Activated CD8-positive, alpha-beta T cell treated with anti-CD3 and anti-CD28 coated beads, Interleukin-2, amount 10 ng/mL, durations not matched to agents 7 days and 5 days (primary cell): ENCODE measurements at regions not wholly inside any gene's neighbourhood (a gene's known extent, or its start where the extent isn't known, plus 50 kb on each side); places are given as distances from the start of the nearest gene placed in this dataset.

Experiments
- ATAC-seq: fragments of 150-1000 bp; cut with Tn5 transposase; one replicate; pipeline ENCODE4 v1.10.0; 2021; ENCODE audit warnings: moderate library complexity
- CTCF ChIA-PET: fragments of 350-600 bp; sonication (Branson Sonifier 250); formaldehyde crosslinking; loops from one replicate; lab custom pipeline; 2021; ENCODE audit warnings: antibody characterized with exemption; lab: Charles Lee
- POLR2A ChIA-PET: fragments of 350-600 bp; sonication (Branson Sonifier 250); formaldehyde crosslinking; loops from one replicate; lab custom pipeline; 2021; ENCODE audit warnings: antibody characterized with exemption; lab: Charles Lee
- DNase-seq: peaks from one replicate; pipeline ENCODE4 v3.0.0-alpha.2; 2020
- H3K27ac Mint-ChIP-seq: one replicate; pipeline ENCODE4 v1.8.0; 2021; ENCODE audit warnings: mild to moderate bottlenecking, mixed read lengths
- H3K27me3 Mint-ChIP-seq: one replicate; pipeline ENCODE4 v1.8.0; 2021; ENCODE audit warnings: low read depth, mixed read lengths
- H3K36me3 Mint-ChIP-seq: one replicate; pipeline ENCODE4 v1.8.0; 2021; ENCODE audit warnings: low read depth, mixed read lengths
- H3K4me1 Mint-ChIP-seq: one replicate; pipeline ENCODE4 v1.8.0; 2021; ENCODE audit warnings: low read depth, mixed read lengths
- H3K4me3 Mint-ChIP-seq: one replicate; pipeline ENCODE4 v1.8.0; 2021; ENCODE audit warnings: mild to moderate bottlenecking, mixed read lengths
- H3K9me3 Mint-ChIP-seq: one replicate; pipeline ENCODE4 v1.8.0; 2022; ENCODE audit warnings: mixed read lengths; ENCODE audit not compliant: insufficient read depth

DNA sequence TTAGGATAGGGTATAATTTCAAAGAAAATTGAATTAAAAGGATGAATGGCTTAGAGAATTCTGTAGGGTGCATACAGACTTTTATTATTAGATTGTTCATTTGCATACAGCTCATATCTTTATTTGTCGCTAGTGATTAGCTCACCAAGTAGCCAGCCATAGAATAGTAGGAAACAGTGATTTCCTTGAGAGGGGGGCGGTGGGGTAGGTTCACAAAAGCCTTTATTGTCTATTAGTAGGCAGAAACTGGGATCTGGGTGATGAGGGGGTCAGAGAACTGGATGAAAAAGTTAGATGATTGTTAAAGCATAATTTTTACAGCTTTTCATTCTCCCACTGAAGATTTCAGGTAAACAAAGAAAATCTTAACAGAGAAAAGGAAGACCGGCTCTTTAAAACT, 77.6 kb upstream of the RAP2B start:
- ChIA-PET CTCF (no interaction called here), POLR2A (interaction anchor here (0.6 kb wide), 1 partner anchor 41 kb away, joined by 3 read pairs; no protein-coding TSS in a partner anchor)

DNA sequence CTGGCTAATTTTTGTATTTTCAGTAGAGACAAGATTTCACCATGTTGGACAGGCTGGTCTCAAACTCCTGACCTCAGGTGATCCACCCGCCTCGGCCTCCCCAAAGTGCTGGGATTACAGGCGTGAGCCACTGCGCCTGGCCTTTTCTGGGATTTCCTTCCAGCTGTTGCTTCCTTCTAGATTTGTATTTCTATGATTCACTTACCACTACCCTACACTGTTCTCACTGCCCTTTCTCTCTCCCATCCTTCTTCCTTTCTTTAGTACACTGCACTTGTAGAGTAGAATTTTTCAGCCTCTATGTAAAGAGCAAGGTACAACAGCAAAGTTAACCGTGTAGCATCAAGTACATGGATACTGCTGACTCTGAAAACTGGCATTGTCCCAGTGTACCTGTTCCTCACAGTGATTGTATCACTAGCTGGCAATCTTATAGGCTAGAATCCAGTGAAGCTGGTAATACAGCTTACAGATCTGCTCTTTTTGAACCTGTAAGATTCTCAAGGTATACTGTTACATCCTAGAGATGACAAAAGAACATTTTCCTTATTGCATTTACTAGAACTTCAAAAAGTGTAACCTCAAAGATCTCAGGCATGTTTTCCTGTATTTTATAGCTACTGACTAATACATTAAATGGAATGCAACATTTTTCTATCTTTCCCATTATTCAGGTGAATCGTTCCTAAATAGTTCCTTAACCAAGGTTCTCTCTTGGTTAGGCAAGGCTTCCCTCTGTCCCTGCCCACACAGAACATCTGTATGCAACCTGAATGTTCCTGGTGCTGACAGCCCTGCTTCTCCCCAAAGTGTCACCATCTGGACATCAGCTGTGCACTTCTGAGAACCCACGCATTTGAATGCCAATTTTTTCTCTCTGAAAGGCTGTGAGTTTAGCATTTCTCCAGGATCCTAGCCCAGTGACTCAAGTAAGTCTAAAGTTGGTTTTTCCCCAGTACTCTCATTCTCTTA, 74.1 kb upstream of the RAP2B start:
- H3K9me3 Mint-ChIP-seq: no peaks in the 10 kb centered on the region
- ChIA-PET CTCF (interaction anchor here (1.5 kb wide), 1 partner anchor 45 kb away, joined by 3 read pairs; no protein-coding TSS in a partner anchor), POLR2A (no interaction called here)
- no peak for ATAC-seq
- H3K4me3 Mint-ChIP-seq: no peak overlapping the region
- peaks cover 7% of the 10 kb centered on the region for H3K4me1 Mint-ChIP-seq
- peaks cover 5% of the 10 kb centered on the region for H3K27me3 Mint-ChIP-seq
- no peak for DNase-seq
- no peak overlapping the region for H3K27ac Mint-ChIP-seq
- H3K36me3 Mint-ChIP-seq: no peaks in the 10 kb centered on the region

More for the DNA sequence above, 77.6 kb upstream of the RAP2B start:
- Mint-ChIP-seq H3K27me3 (peaks cover 5% of the 10 kb centered on the region), H3K36me3 (no peaks in the 10 kb centered on the region), H3K4me3 (no peak overlapping the region), H3K4me1 (no peaks in the 10 kb centered on the region), H3K27ac (no peak overlapping the region), H3K9me3 (no peaks in the 10 kb centered on the region)
- no peak for DNase-seq
- no peak for ATAC-seq

DNA sequence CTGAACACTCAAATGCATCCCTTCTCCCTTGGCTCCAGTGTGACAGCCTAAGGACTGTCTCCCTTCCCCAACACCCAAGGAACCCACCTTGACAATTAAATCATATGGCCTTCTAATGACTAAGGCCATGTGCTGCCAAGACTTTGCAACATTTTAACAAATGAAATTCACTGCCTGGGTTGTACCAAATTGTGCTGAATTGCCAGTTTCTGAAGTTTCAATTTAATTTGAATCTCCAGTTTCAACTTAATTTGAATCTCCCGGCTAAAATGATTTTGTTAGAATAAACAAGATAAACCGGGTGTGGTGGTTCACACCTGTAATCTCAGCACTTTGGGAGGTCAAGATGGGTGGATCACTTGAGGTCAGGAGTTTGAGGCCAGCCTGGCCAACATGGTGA, 72.4 kb upstream of the RAP2B start:
- ChIA-PET CTCF (interaction anchor here (1.5 kb wide), 1 partner anchor 47 kb away, joined by 3 read pairs; no protein-coding TSS in a partner anchor), POLR2A (no interaction called here)
- H3K27ac Mint-ChIP-seq: no peak overlapping the region
- H3K27me3 Mint-ChIP-seq: peaks cover 5% of the 10 kb centered on the region
- no peak for DNase-seq
- H3K4me3 Mint-ChIP-seq: no peak overlapping the region
- no peak for ATAC-seq
- peaks cover 7% of the 10 kb centered on the region for H3K4me1 Mint-ChIP-seq
- H3K9me3 Mint-ChIP-seq: no peaks in the 10 kb centered on the region
- H3K36me3 Mint-ChIP-seq: no peaks in the 10 kb centered on the region

DNA sequence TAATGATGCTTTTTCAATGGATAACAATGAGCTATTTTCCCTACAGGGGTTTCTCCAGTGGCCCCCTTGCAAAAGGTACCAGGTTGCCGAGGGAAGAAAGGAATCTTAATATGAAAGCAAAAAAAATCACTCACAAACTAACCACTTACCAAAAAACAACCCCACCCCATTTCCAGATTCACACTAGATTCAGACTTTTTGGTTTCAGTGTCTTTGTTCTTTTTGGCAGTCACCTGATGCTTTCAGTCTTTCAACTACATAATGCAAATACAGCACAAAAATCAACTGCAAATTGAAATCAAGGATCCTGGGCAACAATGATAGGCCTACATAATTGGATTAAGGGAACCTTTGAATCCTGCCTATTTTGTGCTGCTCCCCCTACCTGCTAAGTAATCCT, 71.1 kb upstream of the RAP2B start:
- ChIA-PET POLR2A (no interaction called here), CTCF (no interaction called here)
- ATAC-seq: no peak
- Mint-ChIP-seq H3K36me3 (no peaks in the 10 kb centered on the region), H3K4me1 (peaks cover 7% of the 10 kb centered on the region), H3K4me3 (no peak overlapping the region), H3K27ac (no peak overlapping the region), H3K27me3 (peaks cover 5% of the 10 kb centered on the region), H3K9me3 (no peaks in the 10 kb centered on the region)
- no peak for DNase-seq

DNA sequence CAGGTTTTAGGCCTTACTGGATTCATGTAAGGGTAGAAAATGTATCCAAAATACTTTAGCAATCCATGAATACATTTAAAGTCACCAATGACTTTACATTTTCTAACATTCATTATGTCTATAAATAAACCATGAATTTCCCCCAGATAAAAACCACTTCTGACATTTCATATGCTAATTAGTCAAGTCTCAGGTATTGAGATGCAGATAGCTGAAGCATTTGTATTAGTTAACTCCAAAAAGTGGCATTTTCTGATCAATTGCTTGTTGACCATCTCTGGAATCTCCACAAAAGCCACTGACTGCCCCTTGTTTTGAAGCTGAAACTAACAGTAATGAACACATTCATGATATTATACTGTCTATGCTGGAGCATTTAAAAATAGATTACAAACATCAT, 68.4 kb upstream of the RAP2B start:
- H3K4me1 Mint-ChIP-seq: peaks cover 7% of the 10 kb centered on the region
- CTCF ChIA-PET: no interaction called here

DNA sequence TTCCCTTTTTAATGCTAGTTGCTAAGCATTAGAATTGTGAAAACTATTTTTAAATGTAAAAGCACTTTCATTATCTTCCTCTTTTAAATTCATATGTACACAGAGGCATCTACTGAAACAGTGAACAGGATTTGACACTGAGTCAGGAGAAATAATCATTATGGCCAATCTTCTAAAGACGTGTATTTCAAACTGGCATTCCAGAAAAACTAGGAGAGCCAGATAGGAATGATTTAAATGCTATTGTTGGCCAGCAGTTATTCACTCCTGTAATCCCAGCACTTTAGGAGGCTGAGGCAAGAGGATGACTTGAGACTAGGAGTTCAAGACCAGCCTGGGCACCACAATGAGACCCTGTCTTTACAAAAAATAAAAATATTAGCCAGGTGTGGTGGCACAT, 67.6 kb upstream of the RAP2B start:
- CTCF ChIA-PET: no interaction called here
- no peaks in the 10 kb centered on the region for H3K36me3 Mint-ChIP-seq
- H3K4me1 Mint-ChIP-seq: peaks cover 7% of the 10 kb centered on the region
- H3K27ac Mint-ChIP-seq: no peak overlapping the region
- no peak overlapping the region for H3K4me3 Mint-ChIP-seq
- no peaks in the 10 kb centered on the region for H3K27me3 Mint-ChIP-seq
- no peak for ATAC-seq
- no peaks in the 10 kb centered on the region for H3K9me3 Mint-ChIP-seq
- no peak for DNase-seq
- POLR2A ChIA-PET: no interaction called here

More for the DNA sequence above, 68.4 kb upstream of the RAP2B start:
- Mint-ChIP-seq H3K4me3 (no peak overlapping the region), H3K27me3 (no peaks in the 10 kb centered on the region), H3K36me3 (no peaks in the 10 kb centered on the region), H3K27ac (no peak overlapping the region), H3K9me3 (no peaks in the 10 kb centered on the region)
- ATAC-seq (no peak), DNase-seq (no peak)
- POLR2A ChIA-PET: no interaction called here

DNA sequence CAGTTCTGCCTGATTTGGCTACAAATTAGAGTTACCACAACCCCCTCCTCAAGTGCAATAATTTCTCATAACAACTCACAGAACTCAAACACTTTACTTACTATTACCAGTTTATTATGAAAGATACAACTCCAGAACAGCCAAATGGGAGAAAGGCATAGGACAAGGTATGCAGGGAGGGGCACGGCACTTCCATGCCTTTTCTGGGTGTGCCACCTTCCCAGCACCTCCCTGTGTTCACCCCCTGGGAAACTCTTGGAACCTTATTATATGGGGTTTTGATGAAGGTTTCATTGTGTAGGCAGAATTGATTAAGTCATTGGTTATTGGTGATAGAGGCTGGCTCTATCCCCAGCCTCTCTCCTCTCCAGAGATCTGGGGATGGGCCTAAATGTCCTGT, 66.6 kb upstream of the RAP2B start:
- ATAC-seq: no peak
- Mint-ChIP-seq H3K9me3 (no peaks in the 10 kb centered on the region), H3K27ac (no peak overlapping the region), H3K4me3 (no peak overlapping the region), H3K27me3 (no peaks in the 10 kb centered on the region), H3K36me3 (no peaks in the 10 kb centered on the region), H3K4me1 (peaks cover 7% of the 10 kb centered on the region)
- no peak for DNase-seq
- ChIA-PET CTCF (no interaction called here), POLR2A (no interaction called here)

DNA sequence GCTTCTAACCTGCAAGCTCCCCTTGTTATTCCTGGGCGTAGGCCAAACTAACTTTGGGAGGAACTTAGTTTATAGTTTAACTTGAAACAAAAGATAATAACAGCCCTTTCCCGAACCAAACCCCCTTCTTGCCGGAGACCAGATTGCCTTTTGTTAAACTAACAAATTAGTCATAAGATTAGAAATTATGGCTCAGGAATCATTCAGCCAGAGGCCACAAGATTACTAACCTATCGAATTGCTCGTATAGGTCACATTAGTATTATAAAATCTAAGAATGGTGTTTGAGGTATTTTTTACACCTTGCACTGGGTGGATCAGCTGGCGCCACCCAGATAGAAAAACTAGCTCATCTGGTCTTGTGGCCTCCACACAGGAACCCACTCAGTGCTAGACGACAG, 65.3 kb upstream of the RAP2B start:
- Mint-ChIP-seq H3K4me3 (no peak overlapping the region), H3K27ac (no peak overlapping the region), H3K36me3 (no peaks in the 10 kb centered on the region), H3K27me3 (no peaks in the 10 kb centered on the region), H3K9me3 (no peaks in the 10 kb centered on the region), H3K4me1 (no peaks in the 10 kb centered on the region)
- POLR2A ChIA-PET: interaction anchor here (0.6 kb wide), 1 partner anchor 10 kb away, joined by 4 read pairs; no protein-coding TSS in a partner anchor
- DNase-seq (no peak), ATAC-seq (no peak)
- CTCF ChIA-PET: no interaction called here

DNA sequence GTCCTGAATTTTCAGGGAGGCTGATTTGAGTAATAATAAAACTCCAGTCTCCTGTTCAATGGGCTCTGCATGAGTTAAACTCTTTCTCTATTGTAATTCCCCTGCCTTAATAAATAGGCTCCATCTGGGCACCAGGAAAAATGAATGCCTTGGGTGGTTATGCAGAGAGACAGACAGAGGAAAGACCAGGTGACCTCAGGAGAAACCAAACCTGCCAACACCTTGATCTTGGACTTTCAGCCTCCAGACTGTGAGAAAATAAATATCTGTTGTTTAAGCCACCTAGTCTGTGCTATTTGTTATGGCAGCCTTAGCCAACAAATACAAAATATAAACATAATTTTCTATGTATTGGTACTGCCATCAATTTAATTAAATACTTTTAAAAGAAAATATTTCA, 64.8 kb upstream of the RAP2B start:
- H3K4me3 Mint-ChIP-seq: no peak overlapping the region
- ATAC-seq: no peak
- ChIA-PET CTCF (no interaction called here), POLR2A (no interaction called here)
- H3K27ac Mint-ChIP-seq: no peak overlapping the region
- no peak for DNase-seq
- H3K9me3 Mint-ChIP-seq: no peaks in the 10 kb centered on the region
- no peaks in the 10 kb centered on the region for H3K36me3 Mint-ChIP-seq
- no peaks in the 10 kb centered on the region for H3K27me3 Mint-ChIP-seq
- H3K4me1 Mint-ChIP-seq: no peaks in the 10 kb centered on the region

DNA sequence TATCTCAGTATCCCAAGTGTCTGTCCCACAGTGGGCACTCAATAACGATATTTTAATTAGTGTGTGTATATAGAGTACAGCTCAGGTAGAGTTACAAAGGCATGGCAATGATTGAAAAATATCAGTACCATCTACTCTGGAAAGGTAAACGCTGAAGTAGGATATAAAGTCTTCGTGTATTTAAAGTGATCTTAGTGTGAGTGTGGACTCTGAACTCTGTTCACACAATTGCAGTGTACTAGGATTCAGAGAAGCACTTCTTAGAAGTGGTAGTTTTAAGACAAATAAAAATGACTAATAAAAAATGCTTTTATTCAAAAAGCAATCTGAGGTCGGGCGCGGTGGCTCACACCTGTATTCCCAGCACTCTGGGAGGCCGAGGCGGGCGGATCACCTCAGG, 62.9 kb upstream of the RAP2B start:
- Mint-ChIP-seq H3K4me3 (no peak overlapping the region), H3K27me3 (no peaks in the 10 kb centered on the region), H3K36me3 (no peaks in the 10 kb centered on the region), H3K4me1 (no peaks in the 10 kb centered on the region), H3K9me3 (no peaks in the 10 kb centered on the region), H3K27ac (no peak overlapping the region)
- POLR2A ChIA-PET: no interaction called here
- ATAC-seq (no peak), DNase-seq (no peak)
- CTCF ChIA-PET: no interaction called here

DNA sequence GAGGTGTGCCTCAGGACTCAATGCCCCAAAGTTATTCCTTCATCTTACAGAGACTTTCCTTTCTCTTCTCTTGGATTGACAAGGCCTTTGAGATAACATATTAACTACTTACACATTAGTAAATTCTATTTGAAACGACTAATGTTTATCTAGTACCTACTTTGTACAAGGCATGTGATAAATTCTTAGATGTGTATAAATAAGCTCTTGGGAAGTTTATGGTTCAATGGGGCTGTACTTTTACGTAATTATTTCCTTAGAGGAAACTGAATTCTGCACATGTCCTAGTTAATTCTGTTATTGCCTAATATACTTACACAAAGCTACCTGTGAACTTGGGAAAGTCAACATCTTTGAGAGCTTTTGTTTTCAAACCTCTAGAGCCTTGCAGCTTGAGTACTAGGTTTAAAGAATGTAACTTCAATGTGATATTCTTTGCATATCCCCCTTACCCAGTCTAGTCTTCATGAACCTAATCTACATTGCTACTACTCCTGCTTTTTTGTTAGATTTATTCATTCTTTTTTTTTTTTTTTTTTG, 58.5 kb upstream of the RAP2B start:
- ChIA-PET POLR2A (no interaction called here), CTCF (no interaction called here)
- no peak overlapping the region for H3K4me3 Mint-ChIP-seq
- no peaks in the 10 kb centered on the region for H3K27me3 Mint-ChIP-seq
- ATAC-seq (no peak), DNase-seq (no peak)
- no peak overlapping the region for H3K27ac Mint-ChIP-seq
- no peaks in the 10 kb centered on the region for H3K9me3 Mint-ChIP-seq
- no peaks in the 10 kb centered on the region for H3K36me3 Mint-ChIP-seq
- no peaks in the 10 kb centered on the region for H3K4me1 Mint-ChIP-seq

DNA sequence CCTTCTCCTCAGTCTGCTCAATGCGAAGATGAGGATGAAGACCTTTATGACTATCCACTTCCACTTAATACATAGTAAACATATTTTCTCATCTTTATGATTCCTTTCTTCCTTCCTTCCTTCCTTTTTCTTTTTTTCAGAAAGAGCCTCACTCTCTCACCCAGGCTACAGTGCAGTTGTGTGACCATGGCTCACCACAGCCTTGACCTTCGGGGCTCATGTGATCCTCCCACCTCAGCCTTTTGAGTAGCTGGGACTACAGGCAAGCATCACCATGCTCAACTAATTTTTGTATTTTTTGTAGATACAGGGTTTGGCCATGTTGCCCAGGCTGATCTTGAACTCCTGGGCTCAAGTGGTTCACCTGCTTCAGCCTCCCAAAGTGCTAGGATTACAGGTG, 52.0 kb upstream of the RAP2B start:
- H3K27me3 Mint-ChIP-seq: no peaks in the 10 kb centered on the region
- CTCF ChIA-PET: no interaction called here
- no peaks in the 10 kb centered on the region for H3K9me3 Mint-ChIP-seq
- no peak overlapping the region for H3K4me3 Mint-ChIP-seq
- H3K27ac Mint-ChIP-seq: no peak overlapping the region
- no peaks in the 10 kb centered on the region for H3K4me1 Mint-ChIP-seq
- POLR2A ChIA-PET: no interaction called here
- no peak for ATAC-seq
- H3K36me3 Mint-ChIP-seq: no peaks in the 10 kb centered on the region
- no peak for DNase-seq
